ENCODE measurements at regions not wholly inside any gene's neighbourhood (a gene's known extent, or its start where the extent isn't known, plus 50 kb on each side); places are given as distances from the start of the nearest gene placed in this dataset.

DNA sequence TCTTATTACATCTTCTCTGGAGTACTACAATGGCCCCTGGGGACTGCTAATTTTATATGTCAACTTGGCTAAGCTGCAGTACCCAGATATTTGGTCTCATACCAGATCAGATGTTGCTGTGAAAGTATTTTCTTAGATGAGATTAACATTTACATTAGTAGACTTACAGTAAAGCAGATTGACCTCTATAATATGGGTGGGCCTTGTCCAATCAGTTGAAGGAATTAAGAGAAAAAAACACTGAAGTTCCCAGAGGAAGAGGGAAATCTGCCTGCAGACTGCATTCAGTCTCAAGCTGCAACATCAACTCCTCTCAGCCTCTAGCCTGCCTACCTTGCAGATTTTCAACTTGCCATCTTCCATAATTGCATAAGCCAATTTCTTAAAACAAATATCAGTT lies 430.1 kb downstream of the MED13L start:
- H3K27me3 Mint-ChIP-seq: peaks cover 2% of the 10 kb centered on the region
- no peak overlapping the region for H3K4me3 Mint-ChIP-seq
- H3K36me3 Mint-ChIP-seq (ENCODE audit: low read depth): no peaks in the 10 kb centered on the region
- DNase-seq: no peak
- no peak overlapping the region for H3K27ac Mint-ChIP-seq
- intact Hi-C loops (cut with micrococcal nuclease): no loop called here
- no peaks in the 10 kb centered on the region for H3K4me1 Mint-ChIP-seq
- peaks cover 6% of the 10 kb centered on the region for H3K9me3 Mint-ChIP-seq

DNA sequence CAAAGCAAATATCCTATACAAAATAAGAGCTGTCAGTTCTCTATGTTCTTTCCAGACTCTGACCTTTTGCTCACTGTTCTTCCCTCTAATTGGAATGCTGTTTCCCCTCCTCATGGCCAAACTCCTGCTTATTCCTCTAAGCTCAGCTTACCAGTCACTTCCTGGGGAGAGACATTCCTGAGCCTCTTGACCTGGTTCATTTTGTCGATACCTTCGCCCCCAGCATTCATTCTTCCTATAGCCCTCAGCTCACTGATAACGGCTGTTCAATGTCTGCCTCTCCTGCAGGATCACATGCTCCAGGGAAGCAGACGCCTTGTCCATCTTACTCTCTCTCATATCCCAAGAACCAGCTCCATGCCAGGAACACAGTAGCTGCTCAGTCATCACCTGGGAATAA lies 431.0 kb downstream of the MED13L start:
- no peaks in the 10 kb centered on the region for H3K4me1 Mint-ChIP-seq
- no peak for DNase-seq
- intact Hi-C loops (cut with micrococcal nuclease): no loop called here
- H3K27me3 Mint-ChIP-seq: peaks cover 2% of the 10 kb centered on the region
- H3K36me3 Mint-ChIP-seq (ENCODE audit: low read depth): no peaks in the 10 kb centered on the region
- peaks cover 6% of the 10 kb centered on the region for H3K9me3 Mint-ChIP-seq
- H3K4me3 Mint-ChIP-seq: no peak overlapping the region
- H3K27ac Mint-ChIP-seq: no peak overlapping the region

- Mint-ChIP-seq H3K4me3 (no peak overlapping the region), H3K27me3 (no peaks in the 10 kb centered on the region)
These were observed 437.3 kb downstream of the MED13L start for GRCh38 chr12:115840159-115840558.

DNA sequence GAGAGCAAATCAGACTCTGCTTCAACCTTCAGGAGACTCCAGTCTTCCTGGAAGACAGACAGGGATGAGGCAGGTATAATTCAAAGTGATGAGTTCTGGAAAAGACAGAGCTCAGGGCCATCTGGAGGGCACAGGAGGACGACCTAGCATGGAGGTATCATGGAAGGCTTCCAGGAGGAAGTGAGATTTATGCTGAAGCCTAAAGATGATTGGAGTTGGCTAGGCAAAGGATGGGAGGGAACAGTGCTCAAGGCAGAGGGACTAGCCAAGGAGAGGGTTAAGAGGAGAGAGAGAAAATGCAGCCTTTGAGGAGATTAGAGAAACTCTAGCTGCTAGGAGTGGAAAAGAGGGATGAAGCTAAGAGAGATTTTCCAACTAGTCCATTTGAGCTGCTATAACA lies 438.5 kb downstream of the MED13L start:
- H3K4me3 Mint-ChIP-seq: no peak overlapping the region
- DNase-seq: no peak
- no peak overlapping the region for H3K27ac Mint-ChIP-seq
- no peaks in the 10 kb centered on the region for H3K9me3 Mint-ChIP-seq
- intact Hi-C loops (cut with micrococcal nuclease): no loop called here
- no peaks in the 10 kb centered on the region for H3K4me1 Mint-ChIP-seq
- H3K27me3 Mint-ChIP-seq: no peaks in the 10 kb centered on the region
- no peaks in the 10 kb centered on the region for H3K36me3 Mint-ChIP-seq (ENCODE audit: low read depth)

More at GRCh38 chr12:115840159-115840558, 437.3 kb downstream of the MED13L start:
- no peak for DNase-seq
- Mint-ChIP-seq H3K4me1 (no peaks in the 10 kb centered on the region), H3K36me3 (ENCODE audit: low read depth) (no peaks in the 10 kb centered on the region), H3K27ac (no peak overlapping the region), H3K9me3 (no peaks in the 10 kb centered on the region)
- intact Hi-C loops (cut with micrococcal nuclease): no loop called here

GRCh38 chr12:115837220-115837619 lies 440.3 kb downstream of the MED13L start:
- Mint-ChIP-seq H3K9me3 (no peaks in the 10 kb centered on the region), H3K4me3 (no peak overlapping the region), H3K27me3 (no peaks in the 10 kb centered on the region), H3K27ac (no peak overlapping the region), H3K4me1 (no peaks in the 10 kb centered on the region), H3K36me3 (ENCODE audit: low read depth) (no peaks in the 10 kb centered on the region)
- DNase-seq: no peak
- intact Hi-C loops (cut with micrococcal nuclease): no loop called here

- H3K36me3 Mint-ChIP-seq (ENCODE audit: low read depth): no peaks in the 10 kb centered on the region
These were observed 442.0 kb downstream of the MED13L start for GRCh38 chr12:115835445-115835844.

DNA sequence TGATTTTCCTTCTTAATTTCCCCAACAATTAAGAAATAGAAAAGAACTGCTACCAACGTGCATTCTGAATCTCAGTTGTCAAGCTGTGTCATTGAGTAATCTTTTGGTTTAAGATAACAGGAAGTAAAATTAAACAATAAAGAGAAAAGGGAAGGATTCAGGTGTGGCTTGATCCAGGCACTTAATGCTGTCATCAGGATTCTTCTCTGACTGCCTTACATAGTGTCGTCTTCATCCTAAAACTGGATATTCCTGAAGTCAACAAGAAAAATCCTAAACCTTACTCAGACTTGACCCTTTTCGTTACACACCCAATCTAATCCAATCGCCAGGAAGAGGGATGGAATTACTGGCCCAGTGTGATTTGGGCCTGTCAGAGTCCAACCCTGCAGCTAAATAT lies 443.8 kb downstream of the MED13L start:
- H3K36me3 Mint-ChIP-seq (ENCODE audit: low read depth): no peaks in the 10 kb centered on the region
- no peaks in the 10 kb centered on the region for H3K4me1 Mint-ChIP-seq
- no peaks in the 10 kb centered on the region for H3K27me3 Mint-ChIP-seq
- no peak overlapping the region for H3K4me3 Mint-ChIP-seq
- no peak for DNase-seq
- H3K27ac Mint-ChIP-seq: no peak overlapping the region
- intact Hi-C loops (cut with micrococcal nuclease): no loop called here
- H3K9me3 Mint-ChIP-seq: no peaks in the 10 kb centered on the region

More at GRCh38 chr12:115835445-115835844, 442.0 kb downstream of the MED13L start:
- Mint-ChIP-seq H3K27ac (no peak overlapping the region), H3K4me1 (no peaks in the 10 kb centered on the region), H3K27me3 (no peaks in the 10 kb centered on the region), H3K9me3 (no peaks in the 10 kb centered on the region), H3K4me3 (no peak overlapping the region)
- intact Hi-C loops (cut with micrococcal nuclease): no loop called here
- no peak for DNase-seq

GRCh38 chr12:115830633-115831032 lies 446.9 kb downstream of the MED13L start:
- DNase-seq: no peak
- Mint-ChIP-seq H3K4me3 (no peak overlapping the region), H3K27me3 (no peaks in the 10 kb centered on the region), H3K27ac (no peak overlapping the region), H3K4me1 (no peaks in the 10 kb centered on the region), H3K36me3 (ENCODE audit: low read depth) (no peaks in the 10 kb centered on the region), H3K9me3 (no peaks in the 10 kb centered on the region)
- intact Hi-C loops (cut with micrococcal nuclease): no loop called here

DNA sequence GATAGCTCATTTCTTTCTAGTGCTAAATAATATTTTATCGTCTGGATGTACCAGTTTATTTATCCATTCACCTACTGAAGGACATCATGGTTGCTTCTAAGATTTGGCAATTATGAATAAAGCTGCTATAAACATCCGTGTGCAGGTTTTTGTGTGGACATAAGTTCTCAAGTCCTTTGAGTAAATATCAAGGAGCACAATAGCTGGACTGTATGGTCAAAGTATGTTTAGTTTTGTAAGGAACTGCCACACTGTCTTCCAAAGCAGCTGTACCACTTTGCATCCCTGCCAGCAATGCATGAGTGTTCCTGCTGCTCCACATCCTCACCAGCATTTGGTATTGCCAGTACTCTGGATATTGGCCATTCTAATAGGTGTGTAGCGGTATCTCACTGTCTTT lies 447.4 kb downstream of the MED13L start:
- no peaks in the 10 kb centered on the region for H3K36me3 Mint-ChIP-seq (ENCODE audit: low read depth)
- no peaks in the 10 kb centered on the region for H3K27me3 Mint-ChIP-seq
- H3K27ac Mint-ChIP-seq: no peak overlapping the region
- DNase-seq: no peak
- intact Hi-C loops (cut with micrococcal nuclease): no loop called here
- H3K4me3 Mint-ChIP-seq: no peak overlapping the region
- H3K4me1 Mint-ChIP-seq: no peaks in the 10 kb centered on the region
- H3K9me3 Mint-ChIP-seq: no peaks in the 10 kb centered on the region

DNA sequence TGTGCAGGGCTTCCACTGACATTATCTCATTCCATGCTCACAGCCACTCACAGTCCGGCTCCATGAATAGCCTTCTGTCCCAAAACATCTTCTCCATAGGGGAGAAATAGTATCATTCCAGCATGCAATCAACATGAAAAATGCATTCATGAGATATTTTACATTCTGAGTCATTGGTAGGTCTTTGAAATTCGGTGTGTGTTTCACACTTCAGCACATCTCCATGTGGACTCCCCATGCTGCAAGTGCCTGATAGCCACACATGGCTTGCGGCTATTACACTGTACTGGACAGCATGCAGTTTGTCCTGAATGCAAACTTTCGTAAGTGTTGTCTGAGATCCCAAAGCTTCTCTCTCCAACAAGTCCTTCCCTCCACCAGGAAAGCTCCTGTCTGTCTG lies 449.3 kb downstream of the MED13L start:
- intact Hi-C loops (cut with micrococcal nuclease): no loop called here
- Mint-ChIP-seq H3K27ac (no peak overlapping the region), H3K9me3 (no peaks in the 10 kb centered on the region), H3K4me1 (no peaks in the 10 kb centered on the region), H3K36me3 (ENCODE audit: low read depth) (no peaks in the 10 kb centered on the region), H3K27me3 (no peaks in the 10 kb centered on the region), H3K4me3 (no peak overlapping the region)
- no peak for DNase-seq

DNA sequence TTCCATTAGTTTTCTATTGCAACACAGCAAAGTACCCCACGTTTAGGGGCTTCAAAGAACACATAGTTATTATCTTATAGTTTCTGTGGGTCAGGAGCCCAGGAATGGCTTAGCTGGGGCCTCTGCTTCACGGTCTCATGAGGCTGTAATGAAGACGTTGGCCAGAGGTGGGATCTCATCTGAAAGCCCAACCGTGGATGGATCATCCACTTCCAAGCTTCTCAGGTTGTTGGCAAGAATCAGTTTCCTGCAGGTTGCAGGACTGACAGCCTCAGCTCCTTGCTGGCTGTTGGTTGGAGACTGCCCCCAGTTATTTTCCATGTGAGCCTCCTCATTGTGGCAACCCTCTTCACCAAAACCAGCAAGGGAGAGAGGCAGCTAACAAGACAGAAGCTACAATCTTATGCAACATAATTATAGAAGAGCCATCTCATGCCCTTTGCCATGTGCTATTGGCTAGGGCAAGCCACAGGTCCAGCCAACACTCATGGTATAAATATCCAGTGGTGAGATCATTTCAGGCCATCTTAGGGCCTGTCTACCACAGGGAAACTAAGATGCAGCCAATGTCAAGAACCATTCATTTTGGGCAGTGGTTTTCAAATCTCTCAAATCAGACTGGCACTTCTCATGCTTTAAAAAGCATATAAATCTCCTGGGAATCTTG lies 452.4 kb downstream of the MED13L start:
- Mint-ChIP-seq H3K4me3 (no peak overlapping the region), H3K9me3 (no peaks in the 10 kb centered on the region), H3K27ac (no peak overlapping the region), H3K4me1 (no peaks in the 10 kb centered on the region), H3K27me3 (no peaks in the 10 kb centered on the region), H3K36me3 (ENCODE audit: low read depth) (no peaks in the 10 kb centered on the region)
- intact Hi-C loops (cut with micrococcal nuclease): no loop called here
- DNase-seq: no peak

DNA sequence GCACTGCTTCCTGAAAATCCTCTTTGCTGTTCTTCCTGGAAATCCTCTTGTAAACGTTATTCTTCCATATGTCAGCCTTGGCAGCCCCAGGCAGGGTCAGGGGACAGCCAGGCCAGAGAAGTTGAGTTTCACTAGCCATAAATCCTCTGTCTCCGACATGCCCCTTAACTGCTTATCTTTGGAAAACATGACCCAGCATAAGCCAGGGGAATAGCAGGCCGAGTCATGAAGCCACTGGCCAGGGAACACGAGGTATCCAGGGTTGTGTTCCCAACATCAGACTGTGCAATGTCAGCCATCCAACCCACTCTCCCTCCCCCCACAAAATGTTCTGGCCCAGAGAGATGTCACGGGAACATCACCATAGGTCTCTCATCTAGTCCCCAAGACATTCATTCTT lies 453.9 kb downstream of the MED13L start:
- H3K9me3 Mint-ChIP-seq: no peaks in the 10 kb centered on the region
- H3K4me1 Mint-ChIP-seq: no peaks in the 10 kb centered on the region
- no peak for DNase-seq
- intact Hi-C loops (cut with micrococcal nuclease): no loop called here
- H3K4me3 Mint-ChIP-seq: no peak overlapping the region
- no peak overlapping the region for H3K27ac Mint-ChIP-seq
- no peaks in the 10 kb centered on the region for H3K27me3 Mint-ChIP-seq
- no peaks in the 10 kb centered on the region for H3K36me3 Mint-ChIP-seq (ENCODE audit: low read depth)

DNA sequence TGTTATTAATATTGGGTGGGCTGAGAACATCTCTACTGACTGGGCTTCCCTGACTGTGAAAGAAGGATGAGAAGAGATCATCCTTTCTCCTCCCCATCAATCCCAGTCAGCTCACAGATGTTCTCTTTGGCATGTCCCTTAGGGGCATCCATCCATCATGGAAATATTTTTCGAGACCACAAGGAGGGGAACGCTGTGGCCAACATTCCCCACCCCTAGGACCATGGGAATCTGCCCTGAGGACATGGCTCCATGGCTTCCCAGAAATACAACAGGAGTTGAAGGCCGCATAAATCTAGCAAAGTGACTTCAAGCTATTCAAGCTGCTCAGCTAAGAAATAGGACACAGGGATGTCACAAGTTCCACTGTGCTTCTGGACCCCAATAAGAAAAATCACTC lies 456.8 kb downstream of the MED13L start:
- H3K4me1 Mint-ChIP-seq: no peaks in the 10 kb centered on the region
- no peak overlapping the region for H3K4me3 Mint-ChIP-seq
- no peaks in the 10 kb centered on the region for H3K9me3 Mint-ChIP-seq
- no peak for DNase-seq
- no peaks in the 10 kb centered on the region for H3K36me3 Mint-ChIP-seq (ENCODE audit: low read depth)
- no peaks in the 10 kb centered on the region for H3K27me3 Mint-ChIP-seq
- H3K27ac Mint-ChIP-seq: no peak overlapping the region
- intact Hi-C loops (cut with micrococcal nuclease): no loop called here

- intact Hi-C loops (cut with micrococcal nuclease): no loop called here
- Mint-ChIP-seq H3K27me3 (no peaks in the 10 kb centered on the region), H3K36me3 (ENCODE audit: low read depth) (no peaks in the 10 kb centered on the region), H3K9me3 (no peaks in the 10 kb centered on the region), H3K4me1 (no peaks in the 10 kb centered on the region), H3K27ac (no peak overlapping the region), H3K4me3 (no peak overlapping the region)
- no peak for DNase-seq
These were observed 458.5 kb downstream of the MED13L start for GRCh38 chr12:115818973-115819372.

GRCh38 chr12:115817389-115817788 lies 460.1 kb downstream of the MED13L start:
- Mint-ChIP-seq H3K27ac (no peak overlapping the region), H3K9me3 (peaks cover 5% of the 10 kb centered on the region), H3K27me3 (no peaks in the 10 kb centered on the region), H3K36me3 (ENCODE audit: low read depth) (no peaks in the 10 kb centered on the region), H3K4me1 (no peaks in the 10 kb centered on the region), H3K4me3 (no peak overlapping the region)
- intact Hi-C loops (cut with micrococcal nuclease): no loop called here
- no peak for DNase-seq

All from activated CD4-positive, alpha-beta T cell treated with anti-CD3 and anti-CD28 coated beads, Interleukin-2, amount 10 ng/mL, durations not matched to agents 24 days and 14 days (primary cell).